Mesendoderm (in vitro differentiated cells): ENCODE measurements at regions not wholly inside any gene's neighbourhood (a gene's known extent, or its start where the extent isn't known, plus 50 kb on each side); places are given as distances from the start of the nearest gene placed in this dataset.

ENCODE experiments used
- DNase-seq: peaks from one replicate; pipeline ENCODE4 v3.0.0; 2013
- H2AK5ac ChIP-seq: 2 replicates; pipeline ENCODE4 v1.6.1; 2013; ENCODE audit warnings: low read length, inconsistent platforms
- H2BK120ac ChIP-seq: 2 replicates; pipeline ENCODE4 v1.6.1; 2013; ENCODE audit warnings: low read depth, mild to moderate bottlenecking, low read length, moderate library complexity, mixed read lengths
- H2BK15ac ChIP-seq: replicated peaks from 2 replicates; pipeline ENCODE4 v1.6.1; 2013; ENCODE audit warnings: low read depth, mild to moderate bottlenecking, moderate library complexity
- H2BK5ac ChIP-seq: 2 replicates; pipeline ENCODE4 v1.6.1; 2013; ENCODE audit warnings: low read length, inconsistent platforms
- H3K18ac ChIP-seq: 2 replicates; pipeline ENCODE4 v1.6.1; 2013; ENCODE audit warnings: mild to moderate bottlenecking, low read length, mixed read lengths
- H3K23ac ChIP-seq: one replicate; pipeline ENCODE4 v1.6.1; 2013; ENCODE audit warnings: low read length
- H3K27ac ChIP-seq: 2 replicates; pipeline ENCODE4 v1.5.1; 2013; ENCODE audit warnings: low read depth, mild to moderate bottlenecking, inconsistent platforms, low read length, moderate library complexity
- H3K27me3 ChIP-seq: 2 replicates; pipeline ENCODE4 v1.6.1; 2013; ENCODE audit warnings: low read length, control low read depth, mild to moderate bottlenecking, inconsistent platforms; ENCODE audit not compliant: insufficient read depth, poor library complexity
- H3K36me3 ChIP-seq: 2 replicates; pipeline ENCODE4 v1.6.1; 2013; ENCODE audit warnings: low read length, inconsistent platforms; ENCODE audit not compliant: control insufficient read depth, insufficient read depth
- H3K4ac ChIP-seq: one replicate; pipeline ENCODE4 v1.6.1; 2013; ENCODE audit warnings: low read depth, mild to moderate bottlenecking, low read length, moderate library complexity
- H3K4me1 ChIP-seq: 2 replicates; pipeline ENCODE4 v1.6.1; 2013; ENCODE audit warnings: low read depth, low read length, inconsistent platforms; ENCODE audit not compliant: control insufficient read depth
- H3K4me2 ChIP-seq: 2 replicates; pipeline ENCODE4 v1.6.1; 2013; ENCODE audit warnings: low read length
- H3K4me3 ChIP-seq: 2 replicates; pipeline ENCODE4 v1.5.1; 2013; ENCODE audit warnings: mild to moderate bottlenecking, low read length
- H3K56ac ChIP-seq: one replicate; pipeline ENCODE4 v1.6.1; 2013; ENCODE audit warnings: low read length
- H3K79me1 ChIP-seq: 2 replicates; pipeline ENCODE4 v1.6.1; 2013; ENCODE audit warnings: low read length, inconsistent platforms
- H3K79me2 ChIP-seq: 2 replicates; pipeline ENCODE4 v1.6.1; 2013; ENCODE audit warnings: mild to moderate bottlenecking, low read length; ENCODE audit not compliant: control insufficient read depth, insufficient read depth
- H3K9ac ChIP-seq: 2 replicates; pipeline ENCODE4 v1.6.1; 2013; ENCODE audit warnings: low read length, inconsistent platforms
- H4K5ac ChIP-seq: one replicate; pipeline ENCODE4 v1.6.1; 2013; ENCODE audit warnings: low read length
- H4K8ac ChIP-seq: one replicate; pipeline ENCODE4 v1.6.1; 2013; ENCODE audit warnings: low read depth, mild to moderate bottlenecking, control low read depth, low read length, moderate library complexity
- WGBS: extraction: QIAGEN DNeasy Blood & Tissue Kit; methylation state at CpG from one replicate; pipeline ENCODE4 v1.1.7; 2013; ENCODE audit warnings: low lambda C conversion rate, missing lambda C conversion rate; ENCODE audit not compliant: insufficient coverage; ENCODE audit errors: extremely low coverage; 5-methylcytosine and 5-hydroxymethylcytosine counted together

GRCh38 chr3:176850498-176850897 is 346.8 kb downstream of the TBL1XR1 start:
- Histone ChIP-seq H2BK5ac (no peak overlapping the region), H3K4me1 (no peaks in the 10 kb centered on the region), H3K4me2 (no peak overlapping the region), H3K9ac (no peak overlapping the region), H3K27ac (no peak overlapping the region), H3K4me3 (no peak overlapping the region), H2BK15ac (no peak overlapping the region), H3K79me1 (no peaks in the 10 kb centered on the region), H2BK120ac (no peak overlapping the region), H3K56ac (no peak overlapping the region), H3K27me3 (no peaks in the 10 kb centered on the region), H3K18ac (no peak overlapping the region), H4K5ac (no peak overlapping the region), H3K79me2 (no peaks in the 10 kb centered on the region), H3K36me3 (no peaks in the 10 kb centered on the region), H3K23ac (no peak overlapping the region), H2AK5ac (no peak overlapping the region), H4K8ac (no peak overlapping the region), H3K4ac (no peak overlapping the region)
- WGBS: no CpG with 5 or more reads among the region's 6 CpGs
- peak; percentile 83 for DNase-seq

GRCh38 chr3:176848431-176849214 is 348.7 kb downstream of the TBL1XR1 start:
- Histone ChIP-seq H2BK15ac (no peak overlapping the region), H3K4me3 (no peak overlapping the region), H3K79me2 (no peaks in the 10 kb centered on the region), H3K36me3 (no peaks in the 10 kb centered on the region), H4K8ac (no peak overlapping the region), H3K4me1 (no peaks in the 10 kb centered on the region), H3K27me3 (no peaks in the 10 kb centered on the region), H3K56ac (no peak overlapping the region), H3K23ac (no peak overlapping the region), H3K4ac (no peak overlapping the region), H2BK120ac (no peak overlapping the region), H3K18ac (no peak overlapping the region), H2AK5ac (no peak overlapping the region), H4K5ac (no peak overlapping the region), H3K4me2 (no peak overlapping the region), H3K79me1 (no peaks in the 10 kb centered on the region), H3K9ac (no peak overlapping the region), H2BK5ac (no peak overlapping the region), H3K27ac (no peak overlapping the region)
- DNase-seq: no peak
- WGBS: no CpG with 5 or more reads among the region's 4 CpGs

DNA sequence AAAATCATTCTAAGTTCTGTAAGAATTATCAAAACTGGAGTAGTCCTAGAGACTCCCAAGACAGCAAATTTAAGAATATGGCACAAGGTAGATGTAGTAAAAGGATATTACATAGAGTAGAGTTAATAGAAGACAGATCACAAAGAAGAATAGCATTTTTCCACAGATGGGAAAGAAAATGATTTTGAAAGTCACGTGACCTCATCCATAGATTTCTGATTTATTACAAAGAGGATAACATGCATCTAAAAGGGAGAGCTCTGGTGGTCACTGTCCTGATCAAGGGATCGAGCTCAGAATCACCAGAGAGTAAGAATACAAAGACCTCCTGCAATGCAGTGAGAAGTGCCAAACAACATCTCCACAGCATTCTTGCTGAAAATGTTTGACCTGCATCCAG is 354.4 kb downstream of the TBL1XR1 start:
- Histone ChIP-seq H2BK15ac (no peak overlapping the region), H3K79me2 (no peaks in the 10 kb centered on the region), H3K4me2 (no peak overlapping the region), H4K5ac (no peak overlapping the region), H3K79me1 (no peaks in the 10 kb centered on the region), H3K23ac (no peak overlapping the region), H2BK5ac (no peak overlapping the region), H2AK5ac (no peak overlapping the region), H3K36me3 (no peaks in the 10 kb centered on the region), H3K4ac (no peak overlapping the region), H3K27ac (no peak overlapping the region), H3K27me3 (no peaks in the 10 kb centered on the region), H3K9ac (no peak overlapping the region), H3K56ac (no peak overlapping the region), H3K4me1 (no peaks in the 10 kb centered on the region), H2BK120ac (no peak overlapping the region), H4K8ac (no peak overlapping the region), H3K4me3 (no peak overlapping the region), H3K18ac (no peak overlapping the region)
- WGBS: no CpG with 5 or more reads among the region's 2 CpGs
- no peak for DNase-seq

GRCh38 chr3:176840641-176841286 is 356.5 kb downstream of the TBL1XR1 start:
- no peak overlapping the region for H4K5ac ChIP-seq
- H2AK5ac ChIP-seq: no peak overlapping the region
- no peak for DNase-seq
- no peak overlapping the region for H3K27ac ChIP-seq
- H2BK15ac ChIP-seq: no peak overlapping the region
- H3K18ac ChIP-seq: no peak overlapping the region
- no peak overlapping the region for H3K9ac ChIP-seq
- H3K4me2 ChIP-seq: no peak overlapping the region
- H3K23ac ChIP-seq: no peak overlapping the region
- no peak overlapping the region for H3K4ac ChIP-seq
- H4K8ac ChIP-seq: no peak overlapping the region
- no peaks in the 10 kb centered on the region for H3K79me2 ChIP-seq
- H3K27me3 ChIP-seq: no peaks in the 10 kb centered on the region
- H3K56ac ChIP-seq: no peak overlapping the region
- no CpG with 5 or more reads among the region's 8 CpGs for WGBS
- no peaks in the 10 kb centered on the region for H3K79me1 ChIP-seq
- no peaks in the 10 kb centered on the region for H3K4me1 ChIP-seq
- H3K4me3 ChIP-seq: no peak overlapping the region
- H2BK5ac ChIP-seq: no peak overlapping the region
- no peak overlapping the region for H2BK120ac ChIP-seq
- H3K36me3 ChIP-seq: no peaks in the 10 kb centered on the region

GRCh38 chr3:176839901-176840300 is 357.4 kb downstream of the TBL1XR1 start:
- no peak overlapping the region for H3K4me2 ChIP-seq
- no peaks in the 10 kb centered on the region for H3K79me2 ChIP-seq
- H3K27me3 ChIP-seq: no peaks in the 10 kb centered on the region
- no peak overlapping the region for H3K4me3 ChIP-seq
- no CpG with 5 or more reads among the region's 2 CpGs for WGBS
- no peak overlapping the region for H4K5ac ChIP-seq
- no peaks in the 10 kb centered on the region for H3K4me1 ChIP-seq
- H3K27ac ChIP-seq: no peak overlapping the region
- H2BK15ac ChIP-seq: no peak overlapping the region
- no peak overlapping the region for H3K9ac ChIP-seq
- DNase-seq: no peak
- no peak overlapping the region for H2BK120ac ChIP-seq
- H3K23ac ChIP-seq: no peak overlapping the region
- no peak overlapping the region for H3K4ac ChIP-seq
- no peak overlapping the region for H3K18ac ChIP-seq
- H3K56ac ChIP-seq: no peak overlapping the region
- no peaks in the 10 kb centered on the region for H3K36me3 ChIP-seq
- no peak overlapping the region for H4K8ac ChIP-seq
- H2BK5ac ChIP-seq: no peak overlapping the region
- H2AK5ac ChIP-seq: no peak overlapping the region
- no peaks in the 10 kb centered on the region for H3K79me1 ChIP-seq
